HG03060 (cell line): ENCODE measurements at regions not wholly inside any gene's neighbourhood (a gene's known extent, or its start where the extent isn't known, plus 50 kb on each side); places are given as distances from the start of the nearest gene placed in this dataset.

Experiments
- ATAC-seq: cut with Tn5 transposase; IDR thresholded peaks from one replicate; pipeline ENCODE4 v1.9.1; 2021; ENCODE audit warnings: low read depth, moderate number of reproducible peaks; ENCODE audit not compliant: unreplicated experiment

GRCh38 chr2:4445821-4446220, 742.4 kb downstream of the DCDC2C start:
- ATAC-seq = no peak

- no peak for ATAC-seq
Observed at GRCh38 chr2:4454907-4455306, 751.5 kb downstream of the DCDC2C start.

- no peak for ATAC-seq
Observed at GRCh38 chr2:4455486-4456155, 752.2 kb downstream of the DCDC2C start.

DNA sequence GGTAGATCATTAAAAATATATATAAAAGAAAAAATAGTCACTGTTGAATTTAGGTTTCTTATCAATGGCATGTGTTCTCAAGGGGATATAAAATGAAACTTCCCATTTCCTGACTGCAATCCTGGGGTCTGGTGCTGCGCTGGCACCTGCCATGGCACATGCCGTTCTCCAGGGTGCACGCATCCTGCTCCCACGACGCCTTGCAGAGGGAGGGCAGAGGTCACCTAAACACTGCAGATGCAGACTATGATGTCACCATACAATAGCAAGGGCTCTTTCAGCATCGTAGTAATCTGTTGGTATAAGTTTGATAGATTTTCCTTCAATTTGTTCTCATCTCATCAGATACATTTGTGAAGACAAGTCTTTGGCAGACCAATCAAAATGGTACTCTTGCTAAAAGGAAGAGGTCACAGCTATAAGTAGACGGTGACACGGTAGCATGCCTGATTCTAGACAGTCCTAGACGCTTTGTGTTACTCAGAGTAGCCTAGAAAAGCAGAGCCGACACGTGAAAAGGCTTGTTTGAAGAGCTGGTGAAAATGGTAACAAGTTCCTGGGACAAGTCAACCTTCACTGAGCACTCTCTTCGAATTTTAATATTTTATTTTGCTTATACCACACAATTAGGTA, 761.4 kb downstream of the DCDC2C start:
- no peak for ATAC-seq

DNA sequence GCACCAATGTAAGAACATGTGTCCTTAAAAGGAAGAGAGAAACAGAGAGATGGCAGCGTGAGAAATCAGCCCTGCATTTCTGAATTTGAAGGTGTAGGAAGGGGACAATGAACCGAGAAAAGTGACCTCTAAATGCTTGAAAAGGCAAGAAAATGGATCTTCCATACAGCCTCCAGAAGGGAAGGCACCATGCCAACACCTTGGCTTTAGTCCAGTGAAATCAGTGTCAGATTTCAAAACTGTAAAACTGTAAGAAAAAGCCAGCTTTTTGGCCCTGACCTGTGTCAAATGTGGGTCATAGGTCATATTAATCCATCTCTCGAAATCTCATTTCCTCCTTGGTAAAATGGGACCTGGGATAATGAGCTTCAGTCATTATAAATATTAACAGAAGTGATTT, 762.3 kb downstream of the DCDC2C start:
- ATAC-seq = no peak

DNA sequence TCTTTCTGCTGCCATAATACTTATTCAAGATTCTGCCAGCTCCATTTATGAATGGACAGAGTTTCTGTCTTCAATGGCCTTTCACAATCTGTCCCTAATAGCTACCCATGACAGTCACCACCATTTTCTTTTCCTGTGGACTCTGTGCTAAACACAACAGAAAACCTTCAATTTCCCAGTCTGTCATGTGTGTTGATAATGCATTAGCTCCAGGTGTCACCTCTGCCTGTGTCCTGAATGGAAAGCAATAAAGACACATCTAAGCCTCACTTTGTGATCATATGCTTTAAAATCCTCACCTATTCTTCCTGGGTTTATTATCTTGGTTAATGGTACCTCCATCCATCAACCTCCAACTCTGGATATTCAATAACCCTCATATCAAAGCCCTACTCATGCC, 772.2 kb downstream of the DCDC2C start:
- no peak for ATAC-seq

DNA sequence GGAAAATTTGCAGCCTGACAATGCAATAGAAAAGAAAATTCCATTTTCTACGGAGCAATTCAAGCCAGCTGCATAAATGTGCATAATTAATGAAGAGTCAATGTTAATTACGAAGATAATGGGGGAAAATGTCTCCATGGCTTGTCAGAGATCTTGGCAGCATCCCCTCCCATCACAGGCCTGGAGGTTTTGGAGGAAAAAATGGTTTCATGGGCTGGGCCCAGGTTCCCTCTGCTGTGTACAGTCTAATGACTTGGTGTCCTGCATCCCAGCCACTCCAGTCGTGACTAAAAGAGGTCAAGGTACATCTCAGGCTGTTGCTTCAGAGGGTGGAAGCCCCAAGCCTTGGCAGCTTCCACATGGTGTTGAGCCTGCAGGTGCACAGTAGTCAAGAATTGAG, 779.7 kb downstream of the DCDC2C start:
- ATAC-seq = no peak

GRCh38 chr2:4486971-4487370, 783.6 kb downstream of the DCDC2C start:
- ATAC-seq = no peak

- ATAC-seq = no peak
Observed at GRCh38 chr2:4499316-4500030, 796.1 kb downstream of the DCDC2C start.

GRCh38 chr2:4501525-4501924, 798.1 kb downstream of the DCDC2C start:
- no peak for ATAC-seq

- no peak for ATAC-seq
Observed at GRCh38 chr2:4502230-4502843, 799.0 kb downstream of the DCDC2C start.

- no peak for ATAC-seq
Observed at GRCh38 chr2:4507661-4508060, 804.3 kb downstream of the DCDC2C start.

GRCh38 chr2:4515871-4516761, 812.7 kb downstream of the DCDC2C start:
- ATAC-seq = no peak

DNA sequence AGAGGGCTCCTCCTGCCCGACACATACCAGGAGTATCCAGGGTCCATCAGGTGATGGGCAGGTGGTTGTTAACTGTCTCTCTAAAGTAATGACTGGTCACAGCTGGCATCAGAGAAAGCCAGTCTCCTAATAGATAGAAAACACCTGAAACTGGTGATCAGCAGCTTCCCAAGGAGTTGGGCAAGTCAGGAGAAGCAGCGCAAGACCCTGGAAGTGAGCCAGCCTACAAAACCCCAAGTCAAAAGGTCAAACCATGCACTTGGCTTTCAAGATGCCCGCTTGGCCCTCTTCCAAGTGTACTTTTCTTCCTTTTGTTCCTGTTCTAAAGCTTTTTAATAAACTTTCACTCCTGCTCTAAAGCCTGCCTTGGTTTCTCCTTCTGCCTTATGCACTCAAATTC, 815.2 kb downstream of the DCDC2C start:
- no peak for ATAC-seq

- no peak for ATAC-seq
Observed at GRCh38 chr2:4522498-4523421, 819.4 kb downstream of the DCDC2C start.

DNA sequence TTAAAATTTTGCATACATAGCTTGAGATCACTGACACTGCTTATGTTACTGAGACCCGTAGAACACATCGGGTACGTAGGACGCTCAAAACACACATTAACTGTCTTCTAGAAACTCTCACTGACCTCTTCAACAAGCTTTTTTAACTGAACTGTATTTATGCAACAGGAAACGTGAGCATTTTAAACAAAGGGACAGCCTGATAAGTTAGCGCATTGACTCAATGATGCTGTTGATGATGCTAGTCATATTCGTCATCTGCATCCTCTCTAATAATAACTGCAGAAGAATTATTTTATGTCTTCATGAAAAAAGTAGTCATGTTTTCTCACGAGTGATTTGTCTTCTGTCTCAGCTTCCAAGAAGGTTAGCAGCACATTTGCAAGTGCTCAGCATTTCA, 824.0 kb downstream of the DCDC2C start:
- no peak for ATAC-seq

DNA sequence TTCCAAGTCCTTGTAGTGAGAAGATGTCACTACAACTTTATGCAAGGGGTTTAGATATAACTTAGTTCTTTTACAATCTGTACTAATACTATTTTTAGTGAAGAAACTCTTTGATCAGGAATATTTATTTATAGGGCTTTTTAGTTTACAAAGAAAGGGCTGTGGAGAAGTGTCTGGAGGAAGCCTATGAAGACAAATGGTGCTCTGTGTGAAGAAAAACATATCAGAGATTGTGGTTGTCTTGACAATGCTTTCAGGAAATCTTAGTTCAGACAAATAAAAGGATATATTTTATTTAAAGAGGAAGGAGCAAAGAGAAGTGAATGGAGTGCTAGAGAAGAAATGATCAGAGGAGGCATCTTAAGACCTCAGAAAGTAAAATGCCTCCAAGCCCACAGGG, 824.9 kb downstream of the DCDC2C start:
- no peak for ATAC-seq

DNA sequence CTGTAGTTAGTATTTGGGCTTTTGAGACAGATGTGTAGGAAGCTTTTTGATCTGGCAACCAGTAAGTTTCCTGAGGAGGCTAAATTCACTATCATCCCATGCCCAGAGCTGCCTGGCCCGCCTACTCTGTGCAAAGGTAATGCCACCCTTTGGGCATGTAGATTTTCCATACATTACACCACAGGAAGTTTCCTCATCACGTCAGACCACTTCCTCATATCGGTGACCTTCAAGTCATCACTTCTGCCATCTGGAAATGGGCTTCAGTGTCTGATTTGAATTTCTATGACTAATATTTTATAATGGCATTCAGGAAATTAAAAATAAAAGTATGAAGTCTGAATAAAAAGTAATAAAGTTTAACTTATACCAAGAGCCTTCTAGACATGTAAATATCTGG, 825.4 kb downstream of the DCDC2C start:
- no peak for ATAC-seq

DNA sequence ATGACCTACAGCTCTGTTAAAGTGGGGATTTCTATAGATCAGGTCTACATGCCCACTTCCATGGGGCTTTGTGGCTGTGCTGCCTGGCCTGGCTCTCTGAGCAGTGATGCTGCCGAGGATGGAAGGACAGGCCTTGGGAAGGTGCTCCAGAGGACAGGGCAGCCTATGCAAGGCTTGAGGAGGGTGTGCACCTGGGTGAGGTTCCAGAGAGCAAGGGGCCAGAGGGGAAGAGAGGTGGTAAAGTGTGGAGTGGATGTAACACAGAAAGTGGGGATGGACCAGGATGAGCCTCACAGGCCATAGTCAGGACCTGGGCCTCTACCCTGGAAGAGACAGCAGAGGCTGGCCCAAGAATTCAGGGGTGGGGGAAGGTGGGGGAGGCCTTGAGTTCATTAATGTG, 826.4 kb downstream of the DCDC2C start:
- ATAC-seq = no peak
